ENCODE measurements at regions not wholly inside any gene's neighbourhood (a gene's known extent, or its start where the extent isn't known, plus 50 kb on each side); places are given as distances from the start of the nearest gene placed in this dataset.

GRCh38 chr12:22866406-22866805 is 241.4 kb downstream of the ETNK1 start:
- Histone ChIP-seq H3K9me3 (ENCODE audit: control insufficient read depth in 2 of 2, insufficient read depth in 1 of 2, low read length in 1 of 2) (no peaks in the 10 kb centered on the region), H3K27ac (ENCODE audit: low read depth in 1 of 2, low read length in 1 of 2) (no peak overlapping the region), H3K27me3 (ENCODE audit: control insufficient read depth in 2 of 2, insufficient read depth in 1 of 2, low read length in 1 of 2) (no peaks in the 10 kb centered on the region), H3K36me3 (ENCODE audit: control insufficient read depth in 2 of 2, insufficient read depth in 2 of 2, low read length in 1 of 2) (no peaks in the 10 kb centered on the region), H3K4me3 (ENCODE audit: low read length in 2 of 2) (no peak overlapping the region), H3K4me1 (ENCODE audit: control insufficient read depth in 2 of 2, insufficient read depth in 2 of 2, low read length in 2 of 2) (no peaks in the 10 kb centered on the region)
- 81% methylated on average over 1 of the region's 1 CpG for WGBS
- DNase-seq (ENCODE audit: low read depth in 6 of 9, low spot score in 9 of 9) = no peak

- no peak for DNase-seq (ENCODE audit: low read depth in 6 of 9, low spot score in 9 of 9)
- H3K4me3 ChIP-seq (ENCODE audit: low read length in 2 of 2) = no peak overlapping the region
- 98% methylated on average over 8 of the region's 8 CpGs for WGBS
- H3K36me3 ChIP-seq (ENCODE audit: control insufficient read depth in 2 of 2, insufficient read depth in 2 of 2, low read length in 1 of 2) = no peaks in the 10 kb centered on the region
- H3K27ac ChIP-seq (ENCODE audit: low read depth in 1 of 2, low read length in 1 of 2) = no peak overlapping the region
- H3K4me1 ChIP-seq (ENCODE audit: control insufficient read depth in 2 of 2, insufficient read depth in 2 of 2, low read length in 2 of 2) = no peaks in the 10 kb centered on the region
- H3K27me3 ChIP-seq (ENCODE audit: control insufficient read depth in 2 of 2, insufficient read depth in 1 of 2, low read length in 1 of 2) = no peaks in the 10 kb centered on the region
- no peaks in the 10 kb centered on the region for H3K9me3 ChIP-seq (ENCODE audit: control insufficient read depth in 2 of 2, insufficient read depth in 1 of 2, low read length in 1 of 2)
Observed at GRCh38 chr12:22874151-22874550, 249.2 kb downstream of the ETNK1 start.

GRCh38 chr12:22876262-22876661 is 251.3 kb downstream of the ETNK1 start:
- Histone ChIP-seq H3K4me3 (ENCODE audit: low read length in 2 of 2) (no peak overlapping the region), H3K27me3 (ENCODE audit: control insufficient read depth in 2 of 2, insufficient read depth in 1 of 2, low read length in 1 of 2) (no peaks in the 10 kb centered on the region), H3K9me3 (ENCODE audit: control insufficient read depth in 2 of 2, insufficient read depth in 1 of 2, low read length in 1 of 2) (no peaks in the 10 kb centered on the region), H3K4me1 (ENCODE audit: control insufficient read depth in 2 of 2, insufficient read depth in 2 of 2, low read length in 2 of 2) (no peaks in the 10 kb centered on the region), H3K36me3 (ENCODE audit: control insufficient read depth in 2 of 2, insufficient read depth in 2 of 2, low read length in 1 of 2) (no peaks in the 10 kb centered on the region), H3K27ac (ENCODE audit: low read depth in 1 of 2, low read length in 1 of 2) (no peak overlapping the region)
- 97% methylated on average over 5 of the region's 5 CpGs for WGBS
- no peak for DNase-seq (ENCODE audit: low read depth in 6 of 9, low spot score in 9 of 9)

GRCh38 chr12:22879203-22879602 is 254.2 kb downstream of the ETNK1 start:
- Histone ChIP-seq H3K36me3 (ENCODE audit: control insufficient read depth in 2 of 2, insufficient read depth in 2 of 2, low read length in 1 of 2) (no peaks in the 10 kb centered on the region), H3K9me3 (ENCODE audit: control insufficient read depth in 2 of 2, insufficient read depth in 1 of 2, low read length in 1 of 2) (no peaks in the 10 kb centered on the region), H3K27ac (ENCODE audit: low read depth in 1 of 2, low read length in 1 of 2) (no peak overlapping the region), H3K4me1 (ENCODE audit: control insufficient read depth in 2 of 2, insufficient read depth in 2 of 2, low read length in 2 of 2) (no peaks in the 10 kb centered on the region), H3K4me3 (ENCODE audit: low read length in 2 of 2) (no peak overlapping the region), H3K27me3 (ENCODE audit: control insufficient read depth in 2 of 2, insufficient read depth in 1 of 2, low read length in 1 of 2) (no peaks in the 10 kb centered on the region)
- no peak for DNase-seq (ENCODE audit: low read depth in 6 of 9, low spot score in 9 of 9)
- 92% methylated on average over 1 of the region's 1 CpG for WGBS

GRCh38 chr12:22880331-22880730 is 255.4 kb downstream of the ETNK1 start:
- Histone ChIP-seq H3K27ac (ENCODE audit: low read depth in 1 of 2, low read length in 1 of 2) (no peak overlapping the region), H3K36me3 (ENCODE audit: control insufficient read depth in 2 of 2, insufficient read depth in 2 of 2, low read length in 1 of 2) (no peaks in the 10 kb centered on the region)

GRCh38 chr12:22880807-22881206 is 255.8 kb downstream of the ETNK1 start:
- H3K4me1 ChIP-seq (ENCODE audit: control insufficient read depth in 2 of 2, insufficient read depth in 2 of 2, low read length in 2 of 2) = no peaks in the 10 kb centered on the region
- no peak for DNase-seq (ENCODE audit: low read depth in 6 of 9, low spot score in 9 of 9)
- no peaks in the 10 kb centered on the region for H3K9me3 ChIP-seq (ENCODE audit: control insufficient read depth in 2 of 2, insufficient read depth in 1 of 2, low read length in 1 of 2)
- no peak overlapping the region for H3K27ac ChIP-seq (ENCODE audit: low read depth in 1 of 2, low read length in 1 of 2)
- no peaks in the 10 kb centered on the region for H3K36me3 ChIP-seq (ENCODE audit: control insufficient read depth in 2 of 2, insufficient read depth in 2 of 2, low read length in 1 of 2)
- no peaks in the 10 kb centered on the region for H3K27me3 ChIP-seq (ENCODE audit: control insufficient read depth in 2 of 2, insufficient read depth in 1 of 2, low read length in 1 of 2)
- 80% methylated on average over 6 of the region's 6 CpGs for WGBS
- H3K4me3 ChIP-seq (ENCODE audit: low read length in 2 of 2) = no peak overlapping the region

More at GRCh38 chr12:22880331-22880730, 255.4 kb downstream of the ETNK1 start:
- Histone ChIP-seq H3K4me3 (ENCODE audit: low read length in 2 of 2) (no peak overlapping the region), H3K9me3 (ENCODE audit: control insufficient read depth in 2 of 2, insufficient read depth in 1 of 2, low read length in 1 of 2) (no peaks in the 10 kb centered on the region), H3K27me3 (ENCODE audit: control insufficient read depth in 2 of 2, insufficient read depth in 1 of 2, low read length in 1 of 2) (no peaks in the 10 kb centered on the region), H3K4me1 (ENCODE audit: control insufficient read depth in 2 of 2, insufficient read depth in 2 of 2, low read length in 2 of 2) (no peaks in the 10 kb centered on the region)
- no peak for DNase-seq (ENCODE audit: low read depth in 6 of 9, low spot score in 9 of 9)

GRCh38 chr12:22881878-22882385 is 257.0 kb downstream of the ETNK1 start:
- Histone ChIP-seq H3K27ac (ENCODE audit: low read depth in 1 of 2, low read length in 1 of 2) (no peak overlapping the region), H3K9me3 (ENCODE audit: control insufficient read depth in 2 of 2, insufficient read depth in 1 of 2, low read length in 1 of 2) (no peaks in the 10 kb centered on the region), H3K27me3 (ENCODE audit: control insufficient read depth in 2 of 2, insufficient read depth in 1 of 2, low read length in 1 of 2) (no peaks in the 10 kb centered on the region), H3K4me3 (ENCODE audit: low read length in 2 of 2) (no peak overlapping the region), H3K36me3 (ENCODE audit: control insufficient read depth in 2 of 2, insufficient read depth in 2 of 2, low read length in 1 of 2) (no peaks in the 10 kb centered on the region), H3K4me1 (ENCODE audit: control insufficient read depth in 2 of 2, insufficient read depth in 2 of 2, low read length in 2 of 2) (no peaks in the 10 kb centered on the region)
- 77% methylated on average over 3 of the region's 3 CpGs for WGBS
- DNase-seq (ENCODE audit: low read depth in 6 of 9, low spot score in 9 of 9) = no peak

- no peaks in the 10 kb centered on the region for H3K9me3 ChIP-seq (ENCODE audit: control insufficient read depth in 2 of 2, insufficient read depth in 1 of 2, low read length in 1 of 2)
- no peaks in the 10 kb centered on the region for H3K27me3 ChIP-seq (ENCODE audit: control insufficient read depth in 2 of 2, insufficient read depth in 1 of 2, low read length in 1 of 2)
- no peaks in the 10 kb centered on the region for H3K4me1 ChIP-seq (ENCODE audit: control insufficient read depth in 2 of 2, insufficient read depth in 2 of 2, low read length in 2 of 2)
- no peak overlapping the region for H3K27ac ChIP-seq (ENCODE audit: low read depth in 1 of 2, low read length in 1 of 2)
- no peak overlapping the region for H3K4me3 ChIP-seq (ENCODE audit: low read length in 2 of 2)
- WGBS = 96% methylated on average over 2 of the region's 2 CpGs
- no peaks in the 10 kb centered on the region for H3K36me3 ChIP-seq (ENCODE audit: control insufficient read depth in 2 of 2, insufficient read depth in 2 of 2, low read length in 1 of 2)
- DNase-seq (ENCODE audit: low read depth in 6 of 9, low spot score in 9 of 9) = no peak
Observed at GRCh38 chr12:22882559-22882958, 257.6 kb downstream of the ETNK1 start.

- Histone ChIP-seq H3K4me3 (ENCODE audit: low read length in 2 of 2) (no peak overlapping the region), H3K4me1 (ENCODE audit: control insufficient read depth in 2 of 2, insufficient read depth in 2 of 2, low read length in 2 of 2) (no peaks in the 10 kb centered on the region), H3K9me3 (ENCODE audit: control insufficient read depth in 2 of 2, insufficient read depth in 1 of 2, low read length in 1 of 2) (no peaks in the 10 kb centered on the region), H3K27ac (ENCODE audit: low read depth in 1 of 2, low read length in 1 of 2) (no peak overlapping the region), H3K27me3 (ENCODE audit: control insufficient read depth in 2 of 2, insufficient read depth in 1 of 2, low read length in 1 of 2) (no peaks in the 10 kb centered on the region), H3K36me3 (ENCODE audit: control insufficient read depth in 2 of 2, insufficient read depth in 2 of 2, low read length in 1 of 2) (no peaks in the 10 kb centered on the region)
- no peak for DNase-seq (ENCODE audit: low read depth in 6 of 9, low spot score in 9 of 9)
- WGBS = 85% methylated on average over 2 of the region's 2 CpGs
Observed at GRCh38 chr12:22893878-22894277, 268.9 kb downstream of the ETNK1 start.

GRCh38 chr12:22899184-22899583 is 274.2 kb downstream of the ETNK1 start:
- no peaks in the 10 kb centered on the region for H3K36me3 ChIP-seq (ENCODE audit: control insufficient read depth in 2 of 2, insufficient read depth in 2 of 2, low read length in 1 of 2)
- no peaks in the 10 kb centered on the region for H3K4me1 ChIP-seq (ENCODE audit: control insufficient read depth in 2 of 2, insufficient read depth in 2 of 2, low read length in 2 of 2)
- no peak overlapping the region for H3K27ac ChIP-seq (ENCODE audit: low read depth in 1 of 2, low read length in 1 of 2)
- no peak overlapping the region for H3K4me3 ChIP-seq (ENCODE audit: low read length in 2 of 2)
- H3K27me3 ChIP-seq (ENCODE audit: control insufficient read depth in 2 of 2, insufficient read depth in 1 of 2, low read length in 1 of 2) = no peaks in the 10 kb centered on the region
- H3K9me3 ChIP-seq (ENCODE audit: control insufficient read depth in 2 of 2, insufficient read depth in 1 of 2, low read length in 1 of 2) = peaks cover 0 to 2% of the 10 kb centered on the region in 2 donors
- WGBS = 85% methylated on average over 4 of the region's 4 CpGs
- DNase-seq (ENCODE audit: low read depth in 6 of 9, low spot score in 9 of 9) = no peak
